ENCODE measurements at regions not wholly inside any gene's neighbourhood (a gene's known extent, or its start where the extent isn't known, plus 50 kb on each side); places are given as distances from the start of the nearest gene placed in this dataset.

DNA sequence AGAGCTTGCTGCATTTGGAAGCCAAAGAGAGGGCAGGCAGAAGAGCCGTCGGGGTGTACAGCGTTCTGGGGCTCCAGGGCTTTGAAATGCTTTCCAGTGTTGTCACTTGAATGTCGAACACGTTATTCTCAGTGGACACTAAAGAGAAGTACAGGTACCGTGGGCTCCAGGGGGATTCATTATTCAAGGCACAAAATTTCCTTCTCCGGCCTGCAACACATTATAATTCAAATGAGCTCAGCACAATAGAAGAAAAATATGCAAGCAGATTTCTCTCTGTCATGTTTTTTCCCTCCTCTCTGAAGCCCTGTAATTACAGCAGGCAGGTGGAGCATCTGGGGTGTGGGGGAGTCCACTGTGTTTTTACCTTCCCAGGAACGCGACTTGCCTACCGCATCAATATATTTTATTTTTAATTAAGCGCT is 293.1 kb downstream of the ZSWIM6 start:
- DNase-seq: no peak
- H3K4me1 Mint-ChIP-seq (ENCODE audit: low read depth): no peaks in the 10 kb centered on the region
- H3K27me3 Mint-ChIP-seq (ENCODE audit: low read depth): peaks cover 38% of the 10 kb centered on the region
- H3K9me3 Mint-ChIP-seq: no peaks in the 10 kb centered on the region
- intact Hi-C loops (cut with micrococcal nuclease): loop anchor here (5.0 to 10.0 kb wide), 2 partner anchors 293 to 350 kb away; partner anchors contain the start of gene ZSWIM6
- H3K27ac Mint-ChIP-seq: no peak overlapping the region
- CTCF ChIA-PET: no interaction called here
- H3K36me3 Mint-ChIP-seq (ENCODE audit: low read depth): no peaks in the 10 kb centered on the region
- H3K4me3 Mint-ChIP-seq: peak overlapping the region; percentile 9

DNA sequence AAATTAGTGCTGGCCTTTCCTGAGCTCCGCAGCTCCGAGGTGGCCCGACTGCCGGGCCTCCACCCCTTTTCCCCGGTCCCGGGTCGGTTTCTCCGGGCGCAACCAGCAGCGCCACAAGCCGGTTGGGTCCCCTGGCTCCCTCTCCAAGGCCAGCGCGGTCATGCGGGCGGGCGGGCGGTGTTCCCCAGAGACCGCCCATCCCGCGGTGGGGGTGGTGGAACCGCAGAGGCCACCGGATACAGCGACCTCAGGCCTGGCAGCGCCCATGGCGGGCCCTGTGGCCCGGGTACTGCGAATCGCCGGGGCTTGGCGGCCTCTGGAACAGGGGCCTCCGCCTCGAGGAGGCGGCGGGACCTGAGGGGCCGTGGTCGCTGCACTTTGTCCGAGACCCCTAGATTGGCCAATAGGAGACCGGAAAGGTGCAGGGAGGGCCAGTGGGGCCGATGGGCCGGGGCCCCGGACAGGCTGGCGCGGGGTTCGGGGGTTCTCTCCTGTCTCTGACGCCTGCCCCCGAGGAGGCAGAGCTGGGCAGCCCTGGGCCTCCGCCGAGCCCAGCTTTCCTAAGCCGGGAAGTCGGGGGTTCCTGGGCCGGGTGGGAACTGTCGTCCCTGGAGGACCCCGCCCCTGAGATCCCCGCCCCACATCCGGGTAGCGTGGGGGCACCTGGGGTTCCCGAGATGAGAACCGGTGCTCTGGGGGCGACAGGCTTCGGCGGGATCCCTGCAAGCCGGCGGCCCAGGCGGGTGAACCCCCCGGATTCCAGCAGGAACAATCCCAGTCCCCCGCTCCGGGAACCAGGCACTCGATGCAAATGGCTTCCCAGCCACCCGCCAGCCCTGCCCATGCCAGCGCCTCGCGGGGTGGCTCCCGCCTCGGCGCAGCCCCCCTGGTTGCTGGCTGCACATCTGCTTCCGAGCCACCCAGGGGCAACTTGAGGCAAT is 293.9 kb downstream of the ZSWIM6 start:
- intact Hi-C loops (cut with micrococcal nuclease): loop anchor here (5.0 to 10.0 kb wide), 2 partner anchors 294 to 351 kb away; partner anchors contain the start of gene ZSWIM6
- Mint-ChIP-seq H3K4me3 (peak overlapping the region; percentile 59), H3K4me1 (ENCODE audit: low read depth) (no peaks in the 10 kb centered on the region), H3K36me3 (ENCODE audit: low read depth) (no peaks in the 10 kb centered on the region), H3K27ac (no peak overlapping the region), H3K9me3 (no peaks in the 10 kb centered on the region), H3K27me3 (ENCODE audit: low read depth) (peaks cover 40% of the 10 kb centered on the region)
- CTCF ChIA-PET: no interaction called here
- DNase-seq: peak; percentile 60

DNA sequence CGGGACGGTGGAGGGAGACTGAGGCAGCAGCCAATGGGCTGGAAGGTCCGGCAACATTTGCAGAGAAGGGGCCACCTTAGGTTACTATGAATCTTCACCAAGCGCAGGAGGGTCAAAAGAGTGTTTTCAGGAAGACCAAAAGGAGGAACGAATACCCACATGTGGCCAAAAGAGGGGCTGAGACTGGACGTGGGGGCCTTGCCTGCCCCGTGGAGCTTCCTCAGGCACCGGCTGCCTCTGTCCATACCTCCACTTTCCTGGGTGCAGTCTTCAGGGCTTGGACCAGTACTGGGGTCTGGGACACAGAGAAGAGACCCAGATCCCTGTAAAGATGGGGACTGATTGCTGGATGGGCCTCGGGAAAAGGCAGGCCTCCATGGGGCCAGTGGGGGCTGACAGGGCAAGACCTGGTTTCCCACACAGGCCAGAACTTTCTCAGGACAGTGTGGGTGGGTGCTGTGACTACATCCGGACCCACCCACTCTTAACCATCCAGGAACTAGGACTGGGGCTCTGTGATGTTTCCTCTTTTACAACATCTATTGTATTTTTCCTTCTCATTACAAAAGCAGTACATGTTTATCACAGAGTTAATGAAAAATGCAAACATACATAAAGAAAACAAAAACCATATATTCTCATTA is 294.7 kb downstream of the ZSWIM6 start:
- Mint-ChIP-seq H3K9me3 (no peaks in the 10 kb centered on the region), H3K4me3 (peak overlapping the region; percentile 48), H3K27ac (no peak overlapping the region), H3K36me3 (ENCODE audit: low read depth) (no peaks in the 10 kb centered on the region), H3K4me1 (ENCODE audit: low read depth) (no peaks in the 10 kb centered on the region), H3K27me3 (ENCODE audit: low read depth) (peaks cover 39% of the 10 kb centered on the region)
- no peak for DNase-seq
- intact Hi-C loops (cut with micrococcal nuclease): loop anchor here (5.0 to 10.0 kb wide), 2 partner anchors 294 to 352 kb away; partner anchors contain the start of gene ZSWIM6
- CTCF ChIA-PET: no interaction called here

DNA sequence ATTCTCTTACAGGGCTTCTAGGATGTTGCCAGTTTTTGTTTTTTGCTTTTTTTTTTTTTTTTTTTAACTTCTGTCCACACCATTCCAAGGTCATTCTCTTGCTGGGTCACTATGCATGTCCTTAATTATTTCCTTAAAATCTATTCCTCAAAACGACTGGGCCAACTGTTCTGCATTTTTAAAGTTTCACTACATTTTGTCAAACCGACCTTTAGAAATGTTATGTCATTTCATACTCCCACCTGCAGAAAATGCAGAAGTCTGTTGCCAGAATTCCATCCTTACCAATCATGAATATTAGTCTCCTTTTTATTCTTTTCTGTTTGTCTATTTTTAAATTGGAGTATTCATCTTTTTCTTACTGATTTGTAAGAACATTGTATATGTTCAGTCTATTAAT is 295.5 kb downstream of the ZSWIM6 start:
- no peak for DNase-seq
- Mint-ChIP-seq H3K27me3 (ENCODE audit: low read depth) (peaks cover 36% of the 10 kb centered on the region), H3K36me3 (ENCODE audit: low read depth) (no peaks in the 10 kb centered on the region), H3K27ac (no peak overlapping the region), H3K4me1 (ENCODE audit: low read depth) (no peaks in the 10 kb centered on the region), H3K9me3 (no peaks in the 10 kb centered on the region), H3K4me3 (no peak overlapping the region)
- intact Hi-C loops (cut with micrococcal nuclease): loop anchor here (5.0 to 10.0 kb wide), 2 partner anchors 295 to 353 kb away; partner anchors contain the start of gene ZSWIM6
- CTCF ChIA-PET: no interaction called here

DNA sequence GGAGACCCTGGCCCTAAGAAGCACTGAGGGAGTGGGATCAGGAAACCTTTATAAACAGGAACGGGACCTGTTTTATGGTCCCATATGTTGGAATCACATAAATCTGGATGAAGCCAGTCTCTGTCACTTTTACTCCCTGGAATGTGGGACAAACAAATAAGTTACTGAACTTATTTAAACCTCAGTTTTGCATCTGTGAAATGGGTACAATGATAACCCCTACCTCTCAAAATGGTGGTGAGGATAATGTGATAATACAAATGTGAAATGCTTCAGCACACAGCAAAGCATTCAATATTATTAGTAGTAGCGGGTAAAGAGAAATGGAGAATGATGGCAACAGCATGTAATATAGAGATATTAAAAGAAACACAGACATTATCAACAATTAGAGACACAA is 298.9 kb downstream of the ZSWIM6 start:
- CTCF ChIA-PET: no interaction called here
- DNase-seq: no peak
- Mint-ChIP-seq H3K27me3 (ENCODE audit: low read depth) (peaks cover 25% of the 10 kb centered on the region), H3K27ac (no peak overlapping the region), H3K36me3 (ENCODE audit: low read depth) (no peaks in the 10 kb centered on the region), H3K4me1 (ENCODE audit: low read depth) (no peaks in the 10 kb centered on the region), H3K9me3 (no peaks in the 10 kb centered on the region), H3K4me3 (no peak overlapping the region)
- intact Hi-C loops (cut with micrococcal nuclease): loop anchor here (2.0 kb wide), 1 partner anchor 22 kb away; no protein-coding TSS in a partner anchor

DNA sequence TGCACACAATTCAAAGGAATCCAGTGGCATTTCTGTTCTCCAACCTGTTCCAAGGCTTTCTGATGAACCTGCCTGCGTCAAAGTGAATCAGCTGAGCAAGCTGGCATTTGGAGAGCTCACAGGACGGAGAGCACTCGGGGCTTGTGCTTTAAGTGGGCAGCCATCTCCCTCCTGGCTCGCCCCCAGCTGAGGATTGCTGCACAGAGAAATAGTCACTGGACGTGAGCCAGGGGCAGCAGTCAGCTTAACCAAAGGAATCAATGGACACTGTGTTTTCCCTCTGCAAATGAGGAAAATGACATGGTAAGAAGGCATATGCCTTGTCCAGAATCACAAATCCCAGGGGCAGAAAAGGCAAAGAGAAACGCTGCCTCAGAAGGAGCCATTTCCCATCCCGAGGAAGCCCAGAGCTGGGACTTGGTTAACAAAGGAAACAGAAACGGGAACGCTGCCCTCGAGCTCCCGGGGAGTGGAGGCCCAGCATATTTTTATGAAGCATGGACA is 299.4 kb downstream of the ZSWIM6 start:
- CTCF ChIA-PET: no interaction called here
- no peaks in the 10 kb centered on the region for H3K36me3 Mint-ChIP-seq (ENCODE audit: low read depth)

DNA sequence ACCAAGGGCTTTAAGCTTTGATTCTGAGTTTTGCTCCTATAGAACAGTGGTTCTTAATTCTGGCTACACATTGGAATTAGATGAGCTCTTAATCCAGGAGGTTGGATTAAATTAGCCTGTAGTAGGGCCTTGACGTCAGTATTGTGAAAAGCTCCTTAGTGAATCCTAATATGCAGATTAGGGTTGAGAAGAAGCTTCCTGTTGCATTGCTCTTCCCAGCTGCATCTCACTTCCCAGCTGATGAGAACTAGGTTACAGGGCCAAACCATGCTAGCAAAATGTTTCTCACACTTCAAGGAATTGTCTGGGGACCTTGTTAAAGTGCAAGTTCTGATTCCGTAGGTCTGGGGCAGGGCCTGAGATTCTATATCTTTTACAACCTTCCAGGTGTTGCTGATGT is 300.0 kb downstream of the ZSWIM6 start:
- Mint-ChIP-seq H3K4me3 (no peak overlapping the region), H3K27me3 (ENCODE audit: low read depth) (peaks cover 20% of the 10 kb centered on the region), H3K27ac (no peak overlapping the region), H3K9me3 (no peaks in the 10 kb centered on the region), H3K36me3 (ENCODE audit: low read depth) (no peaks in the 10 kb centered on the region), H3K4me1 (ENCODE audit: low read depth) (no peaks in the 10 kb centered on the region)
- no peak for DNase-seq
- intact Hi-C loops (cut with micrococcal nuclease): no loop called here
- CTCF ChIA-PET: no interaction called here

More for the DNA sequence above, 299.4 kb downstream of the ZSWIM6 start:
- intact Hi-C loops (cut with micrococcal nuclease): loop anchor here (2.0 kb wide), 1 partner anchor 21 kb away; no protein-coding TSS in a partner anchor
- Mint-ChIP-seq H3K4me3 (no peak overlapping the region), H3K27ac (no peak overlapping the region), H3K27me3 (ENCODE audit: low read depth) (peaks cover 25% of the 10 kb centered on the region), H3K9me3 (no peaks in the 10 kb centered on the region), H3K4me1 (ENCODE audit: low read depth) (no peaks in the 10 kb centered on the region)
- DNase-seq: no peak

DNA sequence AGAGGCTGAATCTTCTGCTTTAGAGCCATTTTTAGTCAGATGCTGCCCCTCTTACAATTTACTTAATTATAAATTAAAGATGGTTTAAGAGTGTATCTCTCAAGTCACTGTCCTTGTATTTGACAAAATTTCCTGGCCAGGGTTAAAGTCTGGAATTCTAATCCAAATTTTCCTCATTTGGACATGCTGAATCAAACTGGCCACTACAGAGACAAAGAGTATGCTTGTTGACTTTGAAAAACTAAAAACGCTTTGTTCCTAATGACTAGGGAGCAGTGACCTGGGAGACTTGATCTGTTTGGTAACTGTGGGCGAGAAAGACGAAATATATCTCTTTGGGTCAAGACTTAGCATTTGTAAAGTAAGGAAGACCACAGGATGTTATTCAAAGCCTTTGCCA is 303.2 kb downstream of the ZSWIM6 start:
- intact Hi-C loops (cut with micrococcal nuclease): no loop called here
- Mint-ChIP-seq H3K4me1 (ENCODE audit: low read depth) (no peaks in the 10 kb centered on the region), H3K27ac (no peak overlapping the region), H3K27me3 (ENCODE audit: low read depth) (peaks cover 2% of the 10 kb centered on the region), H3K4me3 (no peak overlapping the region), H3K36me3 (ENCODE audit: low read depth) (no peaks in the 10 kb centered on the region), H3K9me3 (no peaks in the 10 kb centered on the region)
- no peak for DNase-seq
- CTCF ChIA-PET: no interaction called here

DNA sequence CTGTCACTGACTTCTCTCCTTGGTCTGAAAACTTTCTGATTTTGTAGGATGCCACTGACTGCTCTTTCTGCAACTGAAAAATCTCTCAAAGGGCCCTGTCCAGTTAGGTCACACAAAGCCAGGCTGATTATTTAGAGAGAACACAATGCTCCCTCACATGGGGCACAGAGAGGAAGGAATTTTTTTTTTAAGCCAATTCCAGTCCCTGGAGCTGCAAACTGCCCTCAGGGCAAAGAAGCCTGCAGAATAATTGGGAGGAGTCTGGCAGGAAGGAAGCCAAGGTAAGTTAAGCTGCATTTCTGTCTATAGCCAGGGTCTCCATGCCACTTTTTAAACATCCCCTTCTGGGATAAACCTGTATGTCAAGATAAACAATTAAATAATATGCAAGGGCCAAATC is 305.5 kb downstream of the ZSWIM6 start:
- Mint-ChIP-seq H3K27ac (no peak overlapping the region), H3K36me3 (ENCODE audit: low read depth) (no peaks in the 10 kb centered on the region), H3K27me3 (ENCODE audit: low read depth) (peaks cover 3% of the 10 kb centered on the region), H3K4me3 (no peak overlapping the region), H3K9me3 (no peaks in the 10 kb centered on the region), H3K4me1 (ENCODE audit: low read depth) (no peaks in the 10 kb centered on the region)
- CTCF ChIA-PET: no interaction called here
- no peak for DNase-seq
- intact Hi-C loops (cut with micrococcal nuclease): no loop called here

DNA sequence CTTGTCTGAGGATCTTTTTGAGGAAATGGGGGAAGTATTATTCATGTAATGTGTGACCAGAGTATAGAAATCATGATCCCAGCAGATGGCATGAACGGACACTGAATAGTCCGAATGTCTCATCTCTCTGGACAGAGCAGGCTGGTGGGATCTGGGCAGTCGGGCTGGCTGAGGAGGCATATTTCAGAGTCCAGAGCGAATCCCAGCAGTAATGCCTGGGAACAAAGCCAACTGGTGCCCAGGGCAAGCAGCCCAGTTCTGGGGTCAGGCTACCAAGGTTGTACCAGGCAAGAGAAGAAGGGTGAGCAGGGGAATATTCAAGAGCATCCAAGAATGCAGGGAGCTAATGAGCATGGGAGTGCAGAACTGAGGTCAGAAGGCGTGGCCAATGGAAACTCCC is 306.4 kb downstream of the ZSWIM6 start:
- no peak for DNase-seq
- intact Hi-C loops (cut with micrococcal nuclease): no loop called here
- CTCF ChIA-PET: no interaction called here

DNA sequence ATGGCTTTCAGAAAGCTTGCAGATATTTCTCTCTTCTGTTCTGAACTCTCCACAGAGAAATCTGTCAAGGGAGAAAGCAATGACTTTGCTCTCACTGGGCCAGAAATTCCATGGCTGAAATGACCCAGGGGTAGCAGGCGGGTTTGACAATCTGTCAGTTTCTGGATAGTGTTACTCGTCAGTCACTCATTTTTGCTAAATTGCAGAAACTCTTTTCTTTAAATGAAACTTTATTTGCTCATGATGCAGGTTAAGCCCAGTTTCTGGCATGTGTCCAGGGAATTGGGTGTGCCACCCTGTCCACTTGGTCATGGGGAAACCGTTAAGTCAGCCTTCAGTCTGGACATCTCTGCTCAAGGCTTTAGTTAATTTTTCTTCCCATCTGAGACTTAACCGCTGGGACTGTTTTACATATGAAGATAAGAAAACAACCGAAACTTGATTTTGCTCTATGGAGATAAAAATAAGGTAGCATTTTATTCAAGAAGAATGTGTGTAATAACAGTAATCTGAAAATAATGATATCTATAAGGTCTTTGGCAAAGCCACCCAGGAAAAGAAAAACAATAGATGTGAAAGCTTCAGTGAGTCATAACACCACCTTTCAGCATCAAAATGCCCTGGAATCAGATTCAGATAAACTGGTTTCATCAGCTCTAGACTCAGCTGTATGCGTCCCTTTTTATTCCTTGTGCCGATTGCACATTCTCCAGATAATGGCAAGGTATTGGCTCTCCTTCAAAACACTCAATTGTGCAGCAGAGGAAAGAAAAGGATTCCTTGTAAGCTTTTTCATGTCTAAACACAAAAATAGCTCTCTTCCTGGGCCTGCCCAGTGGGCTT is 308.3 kb downstream of the ZSWIM6 start:
- Mint-ChIP-seq H3K4me1 (ENCODE audit: low read depth) (no peaks in the 10 kb centered on the region), H3K27me3 (ENCODE audit: low read depth) (peaks cover 5% of the 10 kb centered on the region), H3K4me3 (no peak overlapping the region), H3K27ac (no peak overlapping the region), H3K9me3 (no peaks in the 10 kb centered on the region), H3K36me3 (ENCODE audit: low read depth) (no peaks in the 10 kb centered on the region)
- no peak for DNase-seq
- intact Hi-C loops (cut with micrococcal nuclease): no loop called here
- CTCF ChIA-PET: interaction anchor here (0.6 to 1.1 kb wide), 2 partner anchors 18 to 821 kb away, joined by 3 read pairs; no protein-coding TSS in a partner anchor

More for the DNA sequence above, 306.4 kb downstream of the ZSWIM6 start:
- H3K27me3 Mint-ChIP-seq (ENCODE audit: low read depth): peaks cover 3% of the 10 kb centered on the region
- no peak overlapping the region for H3K27ac Mint-ChIP-seq
- H3K9me3 Mint-ChIP-seq: no peaks in the 10 kb centered on the region
- H3K4me1 Mint-ChIP-seq (ENCODE audit: low read depth): no peaks in the 10 kb centered on the region
- no peaks in the 10 kb centered on the region for H3K36me3 Mint-ChIP-seq (ENCODE audit: low read depth)
- H3K4me3 Mint-ChIP-seq: no peak overlapping the region

All from activated naive CD4-positive, alpha-beta T cell treated with anti-CD3 and anti-CD28 coated beads for 36 hours (primary cell).